GM21576 (cell line): ENCODE measurements at regions not wholly inside any gene's neighbourhood (a gene's known extent, or its start where the extent isn't known, plus 50 kb on each side); places are given as distances from the start of the nearest gene placed in this dataset.
"Not testable (repeated sequence)": the region's sequence is repeated elsewhere in the genome, so short reads cannot be mapped to it uniquely, and the experiment has no call there.

Source experiments
- ATAC-seq: cut with Tn5 transposase; IDR thresholded peaks from one replicate; pipeline ENCODE4 v1.9.1; 2021; ENCODE audit warnings: mild to moderate bottlenecking, moderate library complexity; ENCODE audit not compliant: unreplicated experiment

- ATAC-seq = no peak
These were observed 208.3 kb downstream of the C16orf95 start for GRCh38 chr16:87108941-87109340.

- ATAC-seq = no peak
These were observed 202.4 kb downstream of the C16orf95 start for GRCh38 chr16:87114832-87115231.

- ATAC-seq = no peak
These were observed 201.5 kb downstream of the C16orf95 start for GRCh38 chr16:87115646-87116045.

GRCh38 chr16:87117936-87118335 lies 199.3 kb downstream of the C16orf95 start:
- no peak for ATAC-seq

- no peak for ATAC-seq
These were observed 198.0 kb downstream of the C16orf95 start for GRCh38 chr16:87119168-87119567.

GRCh38 chr16:87119748-87120147 lies 197.4 kb downstream of the C16orf95 start:
- ATAC-seq = no peak

GRCh38 chr16:87121816-87122215 lies 195.4 kb downstream of the C16orf95 start:
- ATAC-seq = no peak

- ATAC-seq = no peak
These were observed 193.7 kb downstream of the C16orf95 start for GRCh38 chr16:87123356-87124001.

GRCh38 chr16:87124405-87124804 lies 192.8 kb downstream of the C16orf95 start:
- not testable (repeated sequence) for ATAC-seq

- no peak for ATAC-seq
These were observed 191.7 kb downstream of the C16orf95 start for GRCh38 chr16:87125206-87126155.

GRCh38 chr16:87126403-87127025 lies 190.7 kb downstream of the C16orf95 start:
- ATAC-seq = no peak

GRCh38 chr16:87127061-87127765 lies 190.0 kb downstream of the C16orf95 start:
- no peak for ATAC-seq

- ATAC-seq = no peak
These were observed 189.4 kb downstream of the C16orf95 start for GRCh38 chr16:87127766-87128147.

- ATAC-seq = no peak
These were observed 187.4 kb downstream of the C16orf95 start for GRCh38 chr16:87129771-87130170.

GRCh38 chr16:87131061-87131995 lies 185.9 kb downstream of the C16orf95 start:
- ATAC-seq = no peak

- no peak for ATAC-seq
These were observed 185.2 kb downstream of the C16orf95 start for GRCh38 chr16:87131996-87132345.

GRCh38 chr16:87132361-87133014 lies 184.7 kb downstream of the C16orf95 start:
- ATAC-seq = no peak

GRCh38 chr16:87133112-87133850 lies 183.9 kb downstream of the C16orf95 start:
- ATAC-seq = no peak
